Mesothelial cell of epicardium (in vitro differentiated cells): ENCODE measurements at regions not wholly inside any gene's neighbourhood (a gene's known extent, or its start where the extent isn't known, plus 50 kb on each side); places are given as distances from the start of the nearest gene placed in this dataset.

ENCODE experiments used
- DNase-seq, 2 experiments: peaks; one replicate each; pipeline ENCODE4 v3.0.0; 2021; ENCODE audit warnings: low spot score in 2 of 2; ENCODE audit not compliant: unreplicated experiment in 2 of 2
- H3K27ac Mint-ChIP-seq: 2 replicates; pipeline ENCODE4 v1.8.0; 2021; ENCODE audit warnings: mixed read lengths
- H3K27me3 Mint-ChIP-seq: 2 replicates; pipeline ENCODE4 v1.8.0; 2021; ENCODE audit warnings: low read depth, mixed read lengths
- H3K36me3 Mint-ChIP-seq: 2 replicates; pipeline ENCODE4 v1.8.0; 2021; ENCODE audit warnings: mixed read lengths
- H3K4me1 Mint-ChIP-seq: 2 replicates; pipeline ENCODE4 v1.8.0; 2021; ENCODE audit warnings: mixed read lengths
- H3K4me3 Mint-ChIP-seq: 2 replicates; pipeline ENCODE4 v1.8.0; 2021; ENCODE audit warnings: mild to moderate bottlenecking, moderate library complexity, mixed read lengths
- H3K9me3 Mint-ChIP-seq: 2 replicates; pipeline ENCODE4 v1.8.0; 2021; ENCODE audit warnings: mixed read lengths
- CTCF ChIP-seq: fragments of 200-600 bp; sonication (generic); IDR thresholded peaks from one replicate; pipeline ENCODE4 v1.5.0; 2021; ENCODE audit warnings: antibody characterized with exemption; ENCODE audit not compliant: unreplicated experiment

- TF ChIP-seq CTCF: no peak
- Mint-ChIP-seq H3K4me1 (peaks cover 74% of the 10 kb centered on the region), H3K27ac (peak overlapping the region; percentile 91), H3K27me3 (no peaks in the 10 kb centered on the region), H3K9me3 (no peaks in the 10 kb centered on the region), H3K36me3 (no peaks in the 10 kb centered on the region), H3K4me3 (no peak overlapping the region)
- no peak for DNase-seq
Measured at GRCh38 chr4:150002561-150002960, 75.7 kb upstream of the DCLK2 start.

GRCh38 chr4:150004481-150004880 is 73.8 kb upstream of the DCLK2 start:
- DNase-seq: no peak
- H3K27ac Mint-ChIP-seq: peak overlapping the region; percentile 91
- peaks cover 72% of the 10 kb centered on the region for H3K4me1 Mint-ChIP-seq
- TF ChIP-seq CTCF: no peak
- H3K36me3 Mint-ChIP-seq: no peaks in the 10 kb centered on the region
- no peaks in the 10 kb centered on the region for H3K9me3 Mint-ChIP-seq
- H3K4me3 Mint-ChIP-seq: no peak overlapping the region
- no peaks in the 10 kb centered on the region for H3K27me3 Mint-ChIP-seq

- H3K36me3 Mint-ChIP-seq: no peaks in the 10 kb centered on the region
- H3K27me3 Mint-ChIP-seq: no peaks in the 10 kb centered on the region
- peaks cover 63% of the 10 kb centered on the region for H3K4me1 Mint-ChIP-seq
- H3K9me3 Mint-ChIP-seq: no peaks in the 10 kb centered on the region
- no peak overlapping the region for H3K4me3 Mint-ChIP-seq
- peak overlapping the region; percentile 80 for H3K27ac Mint-ChIP-seq
- TF ChIP-seq CTCF: no peak
- DNase-seq: no peak
Measured at GRCh38 chr4:150005537-150005936, 72.7 kb upstream of the DCLK2 start.

DNA sequence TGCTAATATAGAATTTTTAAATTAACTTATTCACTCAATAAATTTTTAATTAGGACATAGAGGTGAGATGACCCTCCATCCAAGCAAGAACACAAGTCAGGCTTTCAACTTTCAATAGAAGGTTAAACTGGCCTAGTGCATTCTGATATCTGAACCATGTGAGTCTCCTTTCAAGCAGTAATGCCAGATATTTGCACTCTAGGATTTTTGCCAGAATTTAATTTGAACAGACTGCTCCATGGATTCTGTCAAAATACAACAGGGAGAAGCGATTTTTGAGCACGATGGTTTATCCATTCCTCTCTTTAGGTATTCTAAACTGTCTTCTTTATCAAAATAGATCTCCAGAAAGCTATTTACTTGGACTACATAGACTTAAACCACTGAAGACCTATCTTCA is 72.0 kb upstream of the DCLK2 start:
- no peak for TF ChIP-seq CTCF
- H3K4me3 Mint-ChIP-seq: no peak overlapping the region
- DNase-seq: no peak
- peaks cover 63% of the 10 kb centered on the region for H3K4me1 Mint-ChIP-seq
- H3K27me3 Mint-ChIP-seq: no peaks in the 10 kb centered on the region
- H3K9me3 Mint-ChIP-seq: no peaks in the 10 kb centered on the region
- H3K36me3 Mint-ChIP-seq: no peaks in the 10 kb centered on the region
- peak overlapping the region; percentile 80 for H3K27ac Mint-ChIP-seq

DNA sequence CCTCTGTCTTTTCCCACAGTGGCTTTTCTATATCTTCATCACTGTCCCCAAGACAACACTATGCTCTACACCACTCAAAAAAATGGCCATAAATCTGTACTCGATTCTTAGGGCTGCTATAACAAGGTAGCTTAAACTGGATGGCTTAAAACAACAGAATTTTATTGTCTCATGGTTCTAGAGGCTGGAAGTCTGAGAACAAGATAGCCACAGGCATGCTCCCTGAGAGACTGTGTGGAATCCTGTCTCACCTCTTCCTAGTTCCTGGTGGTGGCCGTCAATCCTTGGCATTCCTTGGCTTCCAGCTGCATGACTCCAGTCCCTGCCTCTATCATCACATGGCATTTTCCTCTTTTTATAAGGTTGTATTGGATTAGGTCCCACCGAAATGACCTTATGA is 70.7 kb upstream of the DCLK2 start:
- H3K4me3 Mint-ChIP-seq: no peak overlapping the region
- H3K4me1 Mint-ChIP-seq: peaks cover 50% of the 10 kb centered on the region
- H3K9me3 Mint-ChIP-seq: no peaks in the 10 kb centered on the region
- H3K36me3 Mint-ChIP-seq: no peaks in the 10 kb centered on the region
- TF ChIP-seq CTCF: no peak
- no peaks in the 10 kb centered on the region for H3K27me3 Mint-ChIP-seq
- H3K27ac Mint-ChIP-seq: peak overlapping the region; percentile 80
- DNase-seq: no peak

GRCh38 chr4:150008546-150008945 is 69.7 kb upstream of the DCLK2 start:
- Mint-ChIP-seq H3K36me3 (no peaks in the 10 kb centered on the region), H3K4me1 (peaks cover 40% of the 10 kb centered on the region), H3K4me3 (no peak overlapping the region), H3K9me3 (no peaks in the 10 kb centered on the region), H3K27ac (no peak overlapping the region), H3K27me3 (no peaks in the 10 kb centered on the region)
- DNase-seq: no peak
- TF ChIP-seq CTCF: no peak
